ENCODE measurements at regions not wholly inside any gene's neighbourhood (a gene's known extent, or its start where the extent isn't known, plus 50 kb on each side); places are given as distances from the start of the nearest gene placed in this dataset.
"Not testable (repeated sequence)": the region's sequence is repeated elsewhere in the genome, so short reads cannot be mapped to it uniquely, and the experiment has no call there.

GRCh38 chr20:39706184-39706663 lies 744.1 kb downstream of the DHX35 start:
- no peak for TF ChIP-seq CTCF (IDR thresholded peaks at IDR 0.05; ENCODE audit: control insufficient read depth, insufficient read depth, low read depth, low read length, missing control alignments)
- no peak overlapping the region for H3K4me3 ChIP-seq (ENCODE audit: control insufficient read depth, low read depth, low read length)
- no peak for DNase-seq (ENCODE audit: low read depth)

GRCh38 chr20:39705032-39705431 lies 742.9 kb downstream of the DHX35 start:
- DNase-seq (ENCODE audit: low read depth): no peak
- TF ChIP-seq CTCF (IDR thresholded peaks at IDR 0.05; ENCODE audit: control insufficient read depth, insufficient read depth, low read depth, low read length, missing control alignments): no peak
- H3K4me3 ChIP-seq (ENCODE audit: control insufficient read depth, low read depth, low read length): no peak overlapping the region

GRCh38 chr20:39703357-39703756 lies 741.2 kb downstream of the DHX35 start:
- not testable (repeated sequence) for DNase-seq (ENCODE audit: low read depth); H3K4me3 ChIP-seq (ENCODE audit: control insufficient read depth, low read depth, low read length)

- TF ChIP-seq CTCF (IDR thresholded peaks at IDR 0.05; ENCODE audit: control insufficient read depth, insufficient read depth, low read depth, low read length, missing control alignments): no peak
- H3K4me3 ChIP-seq (ENCODE audit: control insufficient read depth, low read depth, low read length): no peak overlapping the region
- no peak for DNase-seq (ENCODE audit: low read depth)
Measured at GRCh38 chr20:39702701-39703349, 740.7 kb downstream of the DHX35 start.

- no peak for DNase-seq (ENCODE audit: low read depth)
- no peak overlapping the region for H3K4me3 ChIP-seq (ENCODE audit: control insufficient read depth, low read depth, low read length)
- TF ChIP-seq CTCF (IDR thresholded peaks at IDR 0.05; ENCODE audit: control insufficient read depth, insufficient read depth, low read depth, low read length, missing control alignments): no peak
Measured at GRCh38 chr20:39700528-39700927, 738.4 kb downstream of the DHX35 start.

GRCh38 chr20:39699166-39699725 lies 737.1 kb downstream of the DHX35 start:
- TF ChIP-seq CTCF (IDR thresholded peaks at IDR 0.05; ENCODE audit: control insufficient read depth, insufficient read depth, low read depth, low read length, missing control alignments): no peak

GRCh38 chr20:39698752-39699151 lies 736.6 kb downstream of the DHX35 start:
- no peak overlapping the region for H3K4me3 ChIP-seq (ENCODE audit: control insufficient read depth, low read depth, low read length)
- TF ChIP-seq CTCF (IDR thresholded peaks at IDR 0.05; ENCODE audit: control insufficient read depth, insufficient read depth, low read depth, low read length, missing control alignments): no peak
- DNase-seq (ENCODE audit: low read depth): no peak

More at GRCh38 chr20:39699166-39699725, 737.1 kb downstream of the DHX35 start:
- DNase-seq (ENCODE audit: low read depth): no peak
- H3K4me3 ChIP-seq (ENCODE audit: control insufficient read depth, low read depth, low read length): no peak overlapping the region
